Neural cell (in vitro differentiated cells): ENCODE measurements at regions not wholly inside any gene's neighbourhood (a gene's known extent, or its start where the extent isn't known, plus 50 kb on each side); places are given as distances from the start of the nearest gene placed in this dataset.

ENCODE experiments used
- H2AFZ ChIP-seq: fragments of 200-600, 300-800 bp; sonication (generic), shearing (Covaris generic); 2 replicates; pipeline ENCODE4 v1.6.0; 2014; ENCODE audit warnings: low read depth, mild to moderate bottlenecking, antibody characterized with exemption, low read length, moderate library complexity
- H3F3A ChIP-seq: fragments of 200-600 bp; shearing (Covaris generic); 2 replicates; pipeline ENCODE4 v1.6.1; 2016; ENCODE audit warnings: mild to moderate bottlenecking, moderate library complexity, mixed read lengths, antibody characterized with exemption, low read length; ENCODE audit not compliant: insufficient read depth, poor library complexity, severe bottlenecking
- H3K27ac ChIP-seq: fragments of 200-600, 300-800 bp; sonication (generic), shearing (Covaris generic); 2 replicates; pipeline ENCODE4 v1.5.1; 2014; ENCODE audit warnings: mild to moderate bottlenecking, low read length, moderate library complexity
- H3K27me3 ChIP-seq: fragments of 300-800, 200-600 bp; sonication (generic), shearing (Covaris generic); 2 replicates; pipeline ENCODE4 v1.6.0; 2014; ENCODE audit warnings: mild to moderate bottlenecking, low read depth, low read length, moderate library complexity; ENCODE audit not compliant: insufficient read depth
- H3K36me3 ChIP-seq: fragments of 300-800, 200-600 bp; sonication (generic), shearing (Covaris generic); 2 replicates; pipeline ENCODE4 v1.5.1; 2014; ENCODE audit warnings: mild to moderate bottlenecking, antibody characterized with exemption, low read length, moderate library complexity; ENCODE audit not compliant: insufficient read depth
- H3K4me2 ChIP-seq: fragments of 300-800, 200-600 bp; sonication (generic), shearing (Covaris generic); 2 replicates; pipeline ENCODE4 v1.6.0; 2014; ENCODE audit warnings: mild to moderate bottlenecking, low read length
- H3K4me3 ChIP-seq: fragments of 300-800, 200-600 bp; sonication (generic), shearing (Covaris generic); 2 replicates; pipeline ENCODE4 v1.5.1; 2014; ENCODE audit warnings: mild to moderate bottlenecking, low read length, moderate library complexity
- H3K79me2 ChIP-seq: fragments of 200-600 bp; shearing (Covaris generic); replicated peaks from 2 replicates; pipeline ENCODE4 v1.6.0; 2014; ENCODE audit warnings: mild to moderate bottlenecking, low read length, moderate library complexity; ENCODE audit not compliant: insufficient read depth
- H3K9ac ChIP-seq: fragments of 300-800, 200-600 bp; sonication (generic), shearing (Covaris generic); 2 replicates; pipeline ENCODE4 v1.6.1; 2016; ENCODE audit warnings: mild to moderate bottlenecking, low read length, mixed read lengths
- H3K9me2 ChIP-seq: fragments of 200-600 bp; shearing (Covaris generic); 2 replicates; pipeline ENCODE4 v1.6.1; 2016; ENCODE audit warnings: mild to moderate bottlenecking, low read length, mixed read lengths; ENCODE audit not compliant: insufficient read depth
- H3K9me3 ChIP-seq: fragments of 200-600, 300-800 bp; sonication (generic), shearing (Covaris generic); 2 replicates; pipeline ENCODE4 v1.6.1; 2016; ENCODE audit warnings: mild to moderate bottlenecking, mixed run types, low read length, moderate library complexity, mixed read lengths
- H4K20me1 ChIP-seq: fragments of 200-600 bp; shearing (Covaris generic); 2 replicates; pipeline ENCODE4 v1.6.1; 2016; ENCODE audit warnings: mild to moderate bottlenecking, mixed run types; ENCODE audit not compliant: insufficient read depth
- CTCF ChIP-seq: fragments of 450-650 bp; IDR thresholded peaks from 2 replicates; pipeline ENCODE4 v1.5.1; 2014; ENCODE audit warnings: antibody characterized with exemption, mild to moderate bottlenecking, moderate library complexity; ENCODE audit not compliant: poor library complexity, severe bottlenecking
- EP300 ChIP-seq: fragments of 450-650 bp; conservative IDR thresholded peaks from 2 replicates; pipeline ENCODE4 v1.6.1; 2014; ENCODE audit warnings: antibody characterized with exemption, mild to moderate bottlenecking, moderate library complexity; ENCODE audit not compliant: poor library complexity, severe bottlenecking
- EZH2 ChIP-seq: fragments of 200-600, 300-800 bp; shearing (Covaris generic), sonication (generic); IDR thresholded peaks from 2 replicates; pipeline ENCODE4 v1.6.1; 2014; ENCODE audit warnings: antibody characterized with exemption, low read length, borderline replicate concordance, mild to moderate bottlenecking; ENCODE audit not compliant: insufficient read depth, poor library complexity, severe bottlenecking
- MXI1 ChIP-seq: fragments of 450-650 bp; conservative IDR thresholded peaks from 2 replicates; pipeline ENCODE4 v1.6.1; 2014; ENCODE audit warnings: antibody characterized with exemption, mild to moderate bottlenecking; ENCODE audit not compliant: poor library complexity, severe bottlenecking
- POLR2AphosphoS5 ChIP-seq: IDR thresholded peaks from 2 replicates; pipeline ENCODE4 v1.6.1; 2012
- RAD21 ChIP-seq: fragments of 450-650 bp; conservative IDR thresholded peaks from 2 replicates; pipeline ENCODE4 v1.6.1; 2014; ENCODE audit warnings: antibody characterized with exemption, mild to moderate bottlenecking, moderate library complexity
- REST ChIP-seq: IDR thresholded peaks from 2 replicates; pipeline ENCODE4 v1.6.1; 2012; ENCODE audit warnings: borderline replicate concordance
- SMC3 ChIP-seq: fragments of 450-650 bp; conservative IDR thresholded peaks from 2 replicates; pipeline ENCODE4 v1.6.1; 2014; ENCODE audit warnings: antibody characterized with exemption, mild to moderate bottlenecking, moderate library complexity; ENCODE audit not compliant: poor library complexity
- TAF1 ChIP-seq: IDR thresholded peaks from 2 replicates; pipeline ENCODE4 v1.6.1; 2012; ENCODE audit warnings: low read depth

- no peaks in the 10 kb centered on the region for H3K79me2 ChIP-seq
- no peaks in the 10 kb centered on the region for H3K27me3 ChIP-seq
- no peaks in the 10 kb centered on the region for H4K20me1 ChIP-seq
- H3K9me3 ChIP-seq: no peaks in the 10 kb centered on the region
- no peak overlapping the region for H3K9ac ChIP-seq
- TF ChIP-seq CTCF: no peak
- no peak for TF ChIP-seq REST
- no peak for TF ChIP-seq RAD21
- TF ChIP-seq EZH2: no peak
- TF ChIP-seq SMC3: no peak
- no peak for TF ChIP-seq MXI1
- TF ChIP-seq POLR2AphosphoS5: no peak
- no peak for TF ChIP-seq EP300
- TF ChIP-seq TAF1: no peak
- H2AFZ ChIP-seq: no peak overlapping the region
- H3K4me2 ChIP-seq: no peak overlapping the region
- no peaks in the 10 kb centered on the region for H3K9me2 ChIP-seq
- no peak overlapping the region for H3K4me3 ChIP-seq
- no peak overlapping the region for H3K27ac ChIP-seq
- H3F3A ChIP-seq: no peaks in the 10 kb centered on the region
- no peaks in the 10 kb centered on the region for H3K36me3 ChIP-seq
Observed at GRCh38 chr1:87473203-87473661, 144.6 kb downstream of the LMO4 start.

GRCh38 chr1:87474098-87474497 is 145.4 kb downstream of the LMO4 start:
- no peaks in the 10 kb centered on the region for H3K27me3 ChIP-seq
- no peak overlapping the region for H3K27ac ChIP-seq
- no peak overlapping the region for H2AFZ ChIP-seq
- TF ChIP-seq TAF1 (no peak), RAD21 (no peak), EZH2 (no peak), MXI1 (no peak)
- H3K9me3 ChIP-seq: no peaks in the 10 kb centered on the region
- no peak overlapping the region for H3K4me2 ChIP-seq
- no peak overlapping the region for H3K4me3 ChIP-seq
- H3K9me2 ChIP-seq: no peaks in the 10 kb centered on the region
- no peaks in the 10 kb centered on the region for H3K79me2 ChIP-seq
- no peaks in the 10 kb centered on the region for H3F3A ChIP-seq
- H3K9ac ChIP-seq: no peak overlapping the region
- no peaks in the 10 kb centered on the region for H3K36me3 ChIP-seq
- H4K20me1 ChIP-seq: no peaks in the 10 kb centered on the region

GRCh38 chr1:87478231-87478630 is 149.6 kb downstream of the LMO4 start:
- no peaks in the 10 kb centered on the region for H3K9me2 ChIP-seq

More at GRCh38 chr1:87478231-87478630, 149.6 kb downstream of the LMO4 start:
- Histone ChIP-seq H3K36me3 (no peaks in the 10 kb centered on the region), H3K4me2 (no peak overlapping the region), H3K9ac (no peak overlapping the region), H2AFZ (no peak overlapping the region), H3K9me3 (no peaks in the 10 kb centered on the region), H4K20me1 (no peaks in the 10 kb centered on the region), H3F3A (no peaks in the 10 kb centered on the region), H3K79me2 (no peaks in the 10 kb centered on the region), H3K27me3 (no peaks in the 10 kb centered on the region), H3K27ac (no peak overlapping the region), H3K4me3 (no peak overlapping the region)
- TF ChIP-seq CTCF (no peak), POLR2AphosphoS5 (no peak), RAD21 (no peak), SMC3 (no peak), MXI1 (no peak), TAF1 (no peak), EP300 (no peak), REST (no peak), EZH2 (no peak)
